ENCODE measurements at regions not wholly inside any gene's neighbourhood (a gene's known extent, or its start where the extent isn't known, plus 50 kb on each side); places are given as distances from the start of the nearest gene placed in this dataset.

GRCh38 chr6:121522265-121522664 lies 86.8 kb downstream of the GJA1 start:
- TF ChIP-seq CTCF (IDR thresholded peaks at IDR 0.05) = no peak
- TF ChIP-seq ZFX (IDR thresholded peaks at IDR 0.05; ENCODE audit: borderline replicate concordance) = no peak
